Spleen (tissue), 11 donors: ENCODE measurements at regions not wholly inside any gene's neighbourhood (a gene's known extent, or its start where the extent isn't known, plus 50 kb on each side); places are given as distances from the start of the nearest gene placed in this dataset.

Source experiments
- DNase-seq: peaks from one replicate; pipeline ENCODE4 v3.0.0-alpha.2; 2020
- H3K27ac ChIP-seq, 8 donors: fragments of 200-600 bp; sonication (generic) in 7 of 8; 1 replicate in 4 of 8; 2 replicates in 4 of 8; pipeline versions ENCODE4 v1.5.0 to v1.8.0; 2016 to 2021; ENCODE audit warnings: inconsistent platforms in 4 of 8, mild to moderate bottlenecking in 4 of 8, moderate library complexity in 1 of 8
- H3K27me3 ChIP-seq, 7 donors: fragments of 200-600 bp; sonication (generic) in 6 of 7; replicated peaks in 1 of 7; 1 replicate in 4 of 7; 2 replicates in 3 of 7; pipeline versions ENCODE4 v1.5.0 to v1.8.0; 2016 to 2021; ENCODE audit warnings: inconsistent platforms in 3 of 7, mild to moderate bottlenecking in 1 of 7
- H3K36me3 ChIP-seq, 6 donors: fragments of 200-600 bp; sonication (generic) in 5 of 6; 1 replicate in 4 of 6; 2 replicates in 2 of 6; pipeline versions ENCODE4 v1.5.0 to v1.8.0; 2016 to 2021; ENCODE audit warnings: inconsistent platforms in 2 of 6
- H3K4me1 ChIP-seq, 6 donors: fragments of 200-600 bp; sonication (generic) in 5 of 6; 1 replicate in 3 of 6; 2 replicates in 3 of 6; pipeline versions ENCODE4 v1.5.0 to v1.8.0; 2016 to 2021; ENCODE audit warnings: inconsistent platforms in 3 of 6
- H3K4me3 ChIP-seq, 8 donors: fragments of 200-600 bp; sonication (generic) in 7 of 8; 1 replicate in 4 of 8; 2 replicates in 4 of 8; pipeline versions ENCODE4 v1.5.0 to v1.8.0; 2016 to 2021; ENCODE audit warnings: inconsistent platforms in 4 of 8, mild to moderate bottlenecking in 4 of 8, moderate library complexity in 2 of 8
- H3K9me3 ChIP-seq, 8 donors: fragments of 200-600 bp; sonication (generic) in 7 of 8; 1 replicate in 4 of 8; 2 replicates in 4 of 8; pipeline versions ENCODE4 v1.5.0 to v1.8.0; 2016 to 2021; ENCODE audit warnings: inconsistent platforms in 4 of 8
- POLR2A ChIP-seq, 3 donors: fragments of 450-650 bp; IDR thresholded peaks; one replicate each; pipeline ENCODE4 v1.5.1; 2017; ENCODE audit warnings: antibody characterized with exemption in 3 of 3, mild to moderate bottlenecking in 1 of 3
- POLR2AphosphoS5 ChIP-seq, 3 donors: sonication (generic); formaldehyde crosslinking; IDR thresholded peaks; one replicate each; pipeline ENCODE4 v1.5.1; 2017; ENCODE audit warnings: antibody characterized with exemption in 3 of 3
- WGBS, 5 donors: extraction: QIAGEN DNeasy Blood & Tissue Kit in 3 of 5; methylation state at CpG; one replicate each; pipeline versions ENCODE4 v1.1.5 to v1.1.7; 2013 to 2018; 5-methylcytosine and 5-hydroxymethylcytosine counted together
- intact Hi-C: fragments of 100-400 bp; cut with DNase I; formaldehyde crosslinking; loops from one replicate; pipeline ENCODE4 v1.15.0; 2023; ENCODE audit warnings: low total_unique reads
- TF ChIP-seq, protein P1 (sequence below), 11 experiments: fragments of 200-600 bp in 7 of 11; fragments of 450-650 bp in 4 of 11; sonication (generic) in 4 of 11; IDR thresholded peaks in 8 of 11; conservative IDR thresholded peaks in 3 of 11; 1 replicate in 7 of 11; 2 replicates in 4 of 11; pipeline versions ENCODE4 v1.4.0 to v1.8.0; 2016 to 2021; ENCODE audit warnings: antibody characterized with exemption in 11 of 11, inconsistent platforms in 4 of 11, mild to moderate bottlenecking in 1 of 11
- donor health status: healthy with polysubstance abuse.
- donor health status: DM: no; HTN: no; CAD: no; lungs with moderate emphysema.
- donor health status: DM: no; HTN: no; CAD: no.
- donor health status: Bipolar disorder and iron deficiency.
- donor health status: healthy.
- donor health status: DM: no; HTN: no; CAD: no.
- donor health status: DM: yes; HTN: yes; CAD: no.

DNA sequence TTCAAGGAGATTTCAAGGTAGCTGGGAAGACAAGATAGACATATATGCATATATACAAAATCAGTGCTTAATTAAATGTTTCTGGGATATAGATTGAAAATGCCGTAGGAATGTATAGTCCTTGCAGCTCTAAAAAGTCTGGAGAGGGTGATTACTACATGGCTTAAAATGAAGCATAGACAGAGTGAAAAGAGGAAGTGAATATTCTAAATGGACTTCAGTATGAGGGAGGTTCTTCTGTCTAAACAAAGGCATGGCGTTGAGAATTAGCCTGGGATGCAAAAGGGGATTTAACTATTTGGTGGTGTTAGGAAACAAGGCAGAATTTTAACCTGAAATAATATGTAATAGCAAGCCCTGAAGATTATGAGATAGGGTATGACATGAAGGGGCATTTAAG, 141.5 kb upstream of the FRMPD4 start:
- no peaks in the 10 kb centered on the region for H3K36me3 ChIP-seq
- intact Hi-C loops, result no loop called here
- 33 to 50% (median 48%) methylated on average over 2 of the region's 2 CpGs for WGBS, 5 donors
- no peaks in the 10 kb centered on the region for H3K27me3 ChIP-seq
- H3K9me3 ChIP-seq, result no peaks in the 10 kb centered on the region
- H3K27ac ChIP-seq, result no peak overlapping the region
- DNase-seq, result no peak
- H3K4me1 ChIP-seq, result no peaks in the 10 kb centered on the region
- H3K4me3 ChIP-seq, result no peak overlapping the region
- TF ChIP-seq, protein P1, sequence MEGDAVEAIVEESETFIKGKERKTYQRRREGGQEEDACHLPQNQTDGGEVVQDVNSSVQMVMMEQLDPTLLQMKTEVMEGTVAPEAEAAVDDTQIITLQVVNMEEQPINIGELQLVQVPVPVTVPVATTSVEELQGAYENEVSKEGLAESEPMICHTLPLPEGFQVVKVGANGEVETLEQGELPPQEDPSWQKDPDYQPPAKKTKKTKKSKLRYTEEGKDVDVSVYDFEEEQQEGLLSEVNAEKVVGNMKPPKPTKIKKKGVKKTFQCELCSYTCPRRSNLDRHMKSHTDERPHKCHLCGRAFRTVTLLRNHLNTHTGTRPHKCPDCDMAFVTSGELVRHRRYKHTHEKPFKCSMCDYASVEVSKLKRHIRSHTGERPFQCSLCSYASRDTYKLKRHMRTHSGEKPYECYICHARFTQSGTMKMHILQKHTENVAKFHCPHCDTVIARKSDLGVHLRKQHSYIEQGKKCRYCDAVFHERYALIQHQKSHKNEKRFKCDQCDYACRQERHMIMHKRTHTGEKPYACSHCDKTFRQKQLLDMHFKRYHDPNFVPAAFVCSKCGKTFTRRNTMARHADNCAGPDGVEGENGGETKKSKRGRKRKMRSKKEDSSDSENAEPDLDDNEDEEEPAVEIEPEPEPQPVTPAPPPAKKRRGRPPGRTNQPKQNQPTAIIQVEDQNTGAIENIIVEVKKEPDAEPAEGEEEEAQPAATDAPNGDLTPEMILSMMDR (IDR thresholded peaks at IDR 0.05 in 8 of 11, conservative IDR thresholded peaks at IDR 0.05 in 3 of 11), result no peak
- TF ChIP-seq POLR2AphosphoS5 (IDR thresholded peaks at IDR 0.05), result no peak
- TF ChIP-seq POLR2A (IDR thresholded peaks at IDR 0.05), result no peak

DNA sequence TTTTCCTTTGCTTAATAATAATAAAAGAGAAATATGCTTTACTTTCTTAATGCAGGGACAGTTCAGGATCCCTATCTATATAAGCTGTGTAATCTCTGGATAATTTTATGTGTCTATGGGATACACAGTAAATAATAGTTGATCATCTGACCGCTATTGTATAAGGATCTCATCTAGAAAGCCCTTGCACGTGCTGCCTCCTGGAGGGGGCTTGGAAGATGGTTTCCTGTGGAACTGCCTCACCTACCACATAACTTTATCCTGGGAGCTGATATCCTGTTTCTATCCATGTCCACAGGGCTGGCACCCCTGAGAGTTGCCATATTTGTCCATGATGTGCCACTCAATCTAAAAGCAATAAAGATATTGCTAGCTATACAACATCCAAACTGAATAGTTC, 139.3 kb upstream of the FRMPD4 start:
- H3K36me3 ChIP-seq, result no peaks in the 10 kb centered on the region
- no peak overlapping the region for H3K4me3 ChIP-seq
- WGBS, 5 donors, result 42 to 62% (median 51%) methylated on average over 2 of the region's 2 CpGs
- H3K9me3 ChIP-seq, result no peaks in the 10 kb centered on the region
- no peaks in the 10 kb centered on the region for H3K27me3 ChIP-seq
- TF ChIP-seq, protein P1 (IDR thresholded peaks at IDR 0.05 in 8 of 11, conservative IDR thresholded peaks at IDR 0.05 in 3 of 11), result no peak
- TF ChIP-seq POLR2AphosphoS5 (IDR thresholded peaks at IDR 0.05) (no peak), POLR2A (IDR thresholded peaks at IDR 0.05) (no peak)
- no peaks in the 10 kb centered on the region for H3K4me1 ChIP-seq
- intact Hi-C loops, result no loop called here
- no peak overlapping the region for H3K27ac ChIP-seq
- DNase-seq, result no peak

DNA sequence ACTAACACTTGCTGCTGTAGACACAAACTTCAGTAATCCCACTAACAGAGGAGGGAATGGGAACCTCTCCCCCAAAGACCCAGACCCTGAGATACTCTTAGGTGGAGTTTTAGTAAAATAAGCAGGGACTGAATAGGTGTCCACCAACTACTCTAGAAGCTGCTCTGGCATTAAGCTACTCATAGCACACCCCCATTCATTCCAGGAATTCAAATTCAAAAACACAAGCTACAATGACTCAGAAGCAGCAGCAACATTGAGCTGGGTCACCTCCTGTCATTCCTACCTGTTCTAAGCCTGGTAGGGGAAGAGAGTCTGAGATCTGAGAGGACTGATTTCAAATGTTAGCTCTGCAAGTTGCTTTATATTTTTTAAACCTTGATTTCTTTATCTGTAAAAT, 135.4 kb upstream of the FRMPD4 start:
- H3K27me3 ChIP-seq, result no peaks in the 10 kb centered on the region
- intact Hi-C loops, result no loop called here
- no peak for DNase-seq
- H3K4me3 ChIP-seq, result no peak overlapping the region
- no peaks in the 10 kb centered on the region for H3K36me3 ChIP-seq
- no peaks in the 10 kb centered on the region for H3K4me1 ChIP-seq
- no peaks in the 10 kb centered on the region for H3K9me3 ChIP-seq
- no peak for TF ChIP-seq POLR2AphosphoS5 (IDR thresholded peaks at IDR 0.05)
- no peak for TF ChIP-seq POLR2A (IDR thresholded peaks at IDR 0.05)
- TF ChIP-seq, protein P1 (IDR thresholded peaks at IDR 0.05 in 8 of 11, conservative IDR thresholded peaks at IDR 0.05 in 3 of 11), result no peak
- no peak overlapping the region for H3K27ac ChIP-seq

DNA sequence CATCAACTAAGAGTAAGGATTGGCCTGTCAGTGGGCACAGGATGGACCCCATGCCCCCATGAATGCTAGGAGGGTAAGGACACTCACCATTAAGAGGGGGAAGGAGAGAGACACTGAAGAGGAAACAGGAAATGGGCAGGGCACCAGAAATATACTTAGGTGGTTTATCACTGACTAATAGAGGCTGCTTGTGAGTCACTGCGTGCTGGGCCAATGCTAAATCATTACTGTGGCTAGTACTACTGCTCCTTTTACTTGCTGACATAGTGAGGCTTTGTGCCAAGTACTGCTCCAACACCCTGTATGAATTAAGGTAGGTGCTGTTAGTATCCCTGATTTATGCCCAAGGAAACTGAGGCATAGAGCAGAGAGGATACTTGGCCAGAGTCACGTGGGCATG, 130.4 kb upstream of the FRMPD4 start:
- no peak for DNase-seq
- TF ChIP-seq POLR2AphosphoS5 (IDR thresholded peaks at IDR 0.05) (no peak), POLR2A (IDR thresholded peaks at IDR 0.05) (no peak)
- TF ChIP-seq, protein P1 (IDR thresholded peaks at IDR 0.05 in 8 of 11, conservative IDR thresholded peaks at IDR 0.05 in 3 of 11), result no peak
- Histone ChIP-seq H3K9me3 (no peaks in the 10 kb centered on the region), H3K27ac (no peak overlapping the region), H3K27me3 (no peaks in the 10 kb centered on the region), H3K4me3 (no peak overlapping the region), H3K36me3 (no peaks in the 10 kb centered on the region), H3K4me1 (no peaks in the 10 kb centered on the region)
- intact Hi-C loops, result no loop called here
- WGBS, 5 donors, result 36 to 83% (median 60%) methylated on average over 2 of the region's 2 CpGs; no CpG with 5 or more reads in 1 of the 5 donors
